Thyroid gland (tissue), 4 donors: ENCODE measurements at regions not wholly inside any gene's neighbourhood (a gene's known extent, or its start where the extent isn't known, plus 50 kb on each side); places are given as distances from the start of the nearest gene placed in this dataset.

ENCODE experiments used
- POLR2A ChIP-seq, 2 donors: fragments of 450-650 bp; IDR thresholded peaks; one replicate each; pipeline ENCODE4 v1.6.1; 2017; ENCODE audit warnings: antibody characterized with exemption in 2 of 2, mild to moderate bottlenecking in 2 of 2, moderate library complexity in 1 of 2
- TF ChIP-seq, protein P1 (sequence below), 6 experiments: fragments of 200-600 bp in 3 of 6; fragments of 450-650 bp in 3 of 6; sonication (generic) in 3 of 6; IDR thresholded peaks; one replicate each; pipeline ENCODE4 v1.5.1; 2016 to 2019; ENCODE audit warnings: antibody characterized with exemption in 6 of 6, mild to moderate bottlenecking in 2 of 6, inconsistent platforms in 1 of 6, moderate library complexity in 1 of 6

- TF ChIP-seq, protein P1, sequence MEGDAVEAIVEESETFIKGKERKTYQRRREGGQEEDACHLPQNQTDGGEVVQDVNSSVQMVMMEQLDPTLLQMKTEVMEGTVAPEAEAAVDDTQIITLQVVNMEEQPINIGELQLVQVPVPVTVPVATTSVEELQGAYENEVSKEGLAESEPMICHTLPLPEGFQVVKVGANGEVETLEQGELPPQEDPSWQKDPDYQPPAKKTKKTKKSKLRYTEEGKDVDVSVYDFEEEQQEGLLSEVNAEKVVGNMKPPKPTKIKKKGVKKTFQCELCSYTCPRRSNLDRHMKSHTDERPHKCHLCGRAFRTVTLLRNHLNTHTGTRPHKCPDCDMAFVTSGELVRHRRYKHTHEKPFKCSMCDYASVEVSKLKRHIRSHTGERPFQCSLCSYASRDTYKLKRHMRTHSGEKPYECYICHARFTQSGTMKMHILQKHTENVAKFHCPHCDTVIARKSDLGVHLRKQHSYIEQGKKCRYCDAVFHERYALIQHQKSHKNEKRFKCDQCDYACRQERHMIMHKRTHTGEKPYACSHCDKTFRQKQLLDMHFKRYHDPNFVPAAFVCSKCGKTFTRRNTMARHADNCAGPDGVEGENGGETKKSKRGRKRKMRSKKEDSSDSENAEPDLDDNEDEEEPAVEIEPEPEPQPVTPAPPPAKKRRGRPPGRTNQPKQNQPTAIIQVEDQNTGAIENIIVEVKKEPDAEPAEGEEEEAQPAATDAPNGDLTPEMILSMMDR (IDR thresholded peaks at IDR 0.05) = no peak
- TF ChIP-seq POLR2A (IDR thresholded peaks at IDR 0.05) = no peak
Observed at GRCh38 chr3:10669490-10670048, 146.5 kb upstream of the SLC6A11 start.
